Left renal pelvis (tissue), 4 donors: ENCODE measurements at regions not wholly inside any gene's neighbourhood (a gene's known extent, or its start where the extent isn't known, plus 50 kb on each side); places are given as distances from the start of the nearest gene placed in this dataset.
"Not testable (repeated sequence)": the region's sequence is repeated elsewhere in the genome, so short reads cannot be mapped to it uniquely, and the experiment has no call there.

Experiments
- DNase-seq, 4 donors: peaks; one replicate each; pipeline ENCODE4 v3.0.0-alpha.2; 2013; ENCODE audit warnings: low read depth in 4 of 4, low spot score in 3 of 4

- not testable (repeated sequence) for DNase-seq
Measured at GRCh38 chr1:220475608-220476007, 52.3 kb upstream of the MARK1 start.

- DNase-seq = not testable (repeated sequence)
Measured at GRCh38 chr1:220475141-220475540, 52.8 kb upstream of the MARK1 start.

GRCh38 chr1:220473440-220473839 lies 54.5 kb upstream of the MARK1 start:
- DNase-seq = no peak

GRCh38 chr1:220462752-220463151 lies 65.2 kb upstream of the MARK1 start:
- no peak for DNase-seq

- no peak for DNase-seq
Measured at GRCh38 chr1:220458936-220459335, 69.0 kb upstream of the MARK1 start.

- DNase-seq = no peak
Measured at GRCh38 chr1:220457957-220458609, 69.9 kb upstream of the MARK1 start.

- no peak for DNase-seq
Measured at GRCh38 chr1:220455559-220455958, 72.4 kb upstream of the MARK1 start.

- DNase-seq = no peak
Measured at GRCh38 chr1:220454155-220454777, 73.7 kb upstream of the MARK1 start.

GRCh38 chr1:220453371-220453770 lies 74.6 kb upstream of the MARK1 start:
- no peak for DNase-seq

- DNase-seq = no peak
Measured at GRCh38 chr1:220451532-220451931, 76.4 kb upstream of the MARK1 start.

- DNase-seq = no peak
Measured at GRCh38 chr1:220450927-220451326, 77.0 kb upstream of the MARK1 start.

- no peak for DNase-seq
Measured at GRCh38 chr1:220448217-220448616, 79.7 kb upstream of the MARK1 start.

GRCh38 chr1:220444586-220444985 lies 83.3 kb upstream of the MARK1 start:
- not testable (repeated sequence) for DNase-seq

- DNase-seq = no peak
Measured at GRCh38 chr1:220441211-220441610, 86.7 kb upstream of the MARK1 start.

- DNase-seq = no peak
Measured at GRCh38 chr1:220438741-220439140, 89.2 kb upstream of the MARK1 start.

- no peak for DNase-seq
Measured at GRCh38 chr1:220432408-220432807, 95.5 kb upstream of the MARK1 start.

GRCh38 chr1:220431554-220432239 lies 96.2 kb upstream of the MARK1 start:
- no peak for DNase-seq

GRCh38 chr1:220430586-220430985 lies 97.3 kb upstream of the MARK1 start:
- DNase-seq = no peak

GRCh38 chr1:220430059-220430458 lies 97.9 kb upstream of the MARK1 start:
- no peak for DNase-seq

GRCh38 chr1:220426989-220427388 lies 100.9 kb upstream of the MARK1 start:
- no peak for DNase-seq

GRCh38 chr1:220425852-220426251 lies 102.1 kb upstream of the MARK1 start:
- DNase-seq = no peak

- no peak for DNase-seq
Measured at GRCh38 chr1:220421508-220421907, 106.4 kb upstream of the MARK1 start.
